ENCODE measurements at regions not wholly inside any gene's neighbourhood (a gene's known extent, or its start where the extent isn't known, plus 50 kb on each side); places are given as distances from the start of the nearest gene placed in this dataset.

GRCh38 chr6:22447249-22448196, 121.8 kb upstream of the HDGFL1 start:
- no peak overlapping the region for H3K4me3 ChIP-seq (ENCODE audit: control insufficient read depth in 2 of 3, extremely low read depth in 1 of 3, insufficient read depth in 2 of 3, low read depth in 1 of 3, low read length in 3 of 3)
- no peaks in the 10 kb centered on the region for H3K27me3 ChIP-seq (ENCODE audit: control insufficient read depth, extremely low read depth, insufficient read depth, low read length)
- no peak overlapping the region for H2AFZ ChIP-seq (ENCODE audit: control insufficient read depth, low read length)
- TF ChIP-seq EZH2 (IDR thresholded peaks at IDR 0.05; ENCODE audit: low read length): no peak
- TF ChIP-seq CTCF (optimal IDR thresholded peaks at IDR 0.05 in 1 of 3, IDR thresholded peaks at IDR 0.05 in 1 of 3, conservative IDR thresholded peaks at IDR 0.05 in 1 of 3; ENCODE audit: extremely low read depth in 1 of 3, insufficient read depth in 2 of 3, low read length in 3 of 3): no peak
- no peaks in the 10 kb centered on the region for H4K20me1 ChIP-seq (ENCODE audit: control insufficient read depth, extremely low read depth, insufficient read depth, low read length)
- H3K36me3 ChIP-seq (ENCODE audit: control insufficient read depth in 2 of 2, extremely low read depth in 1 of 2, insufficient read depth in 2 of 2, low read length in 2 of 2): no peaks in the 10 kb centered on the region
- dilution Hi-C loops (cut with MboI; ENCODE audit: extremely low pct_ligation_motif_present, low sequenced_read_pairs): no loop called here
- H3K4me2 ChIP-seq (ENCODE audit: control insufficient read depth, extremely low read depth, insufficient read depth, low read depth, low read length): no peak overlapping the region
- H3K27ac ChIP-seq (ENCODE audit: control insufficient read depth, insufficient read depth, low read length): no peak overlapping the region
- H3K9me1 ChIP-seq (ENCODE audit: control insufficient read depth, extremely low read depth, insufficient read depth, low read length): no peaks in the 10 kb centered on the region
- no peak overlapping the region for H3K9ac ChIP-seq (ENCODE audit: control insufficient read depth, extremely low read depth, insufficient read depth, low read length)
- no peaks in the 10 kb centered on the region for H3K9me3 ChIP-seq (ENCODE audit: control insufficient read depth, low read depth, low read length)
- FAIRE-seq (no peak), DNase-seq (ENCODE audit: low read depth, low spot score) (no peak)
- H3K79me2 ChIP-seq (ENCODE audit: control insufficient read depth, insufficient read depth, low read length): no peaks in the 10 kb centered on the region
- peaks cover 5% of the 10 kb centered on the region for H3K4me1 ChIP-seq (ENCODE audit: control insufficient read depth, extremely low read depth, insufficient read depth, low read length)

- H3K36me3 ChIP-seq (ENCODE audit: control insufficient read depth in 2 of 2, extremely low read depth in 1 of 2, insufficient read depth in 2 of 2, low read length in 2 of 2): no peaks in the 10 kb centered on the region
- no peaks in the 10 kb centered on the region for H3K79me2 ChIP-seq (ENCODE audit: control insufficient read depth, insufficient read depth, low read length)
- H3K9me3 ChIP-seq (ENCODE audit: control insufficient read depth, low read depth, low read length): no peaks in the 10 kb centered on the region
- FAIRE-seq (no peak), DNase-seq (ENCODE audit: low read depth, low spot score) (no peak)
- no peak overlapping the region for H3K27ac ChIP-seq (ENCODE audit: control insufficient read depth, insufficient read depth, low read length)
- no peak overlapping the region for H2AFZ ChIP-seq (ENCODE audit: control insufficient read depth, low read length)
- no peak for TF ChIP-seq CTCF (optimal IDR thresholded peaks at IDR 0.05 in 1 of 3, IDR thresholded peaks at IDR 0.05 in 1 of 3, conservative IDR thresholded peaks at IDR 0.05 in 1 of 3; ENCODE audit: extremely low read depth in 1 of 3, insufficient read depth in 2 of 3, low read length in 3 of 3)
- TF ChIP-seq EZH2 (IDR thresholded peaks at IDR 0.05; ENCODE audit: low read length): no peak
- no peaks in the 10 kb centered on the region for H4K20me1 ChIP-seq (ENCODE audit: control insufficient read depth, extremely low read depth, insufficient read depth, low read length)
- H3K27me3 ChIP-seq (ENCODE audit: control insufficient read depth, extremely low read depth, insufficient read depth, low read length): no peaks in the 10 kb centered on the region
- H3K4me2 ChIP-seq (ENCODE audit: control insufficient read depth, extremely low read depth, insufficient read depth, low read depth, low read length): no peak overlapping the region
- dilution Hi-C loops (cut with MboI; ENCODE audit: extremely low pct_ligation_motif_present, low sequenced_read_pairs): no loop called here
- no peak overlapping the region for H3K4me3 ChIP-seq (ENCODE audit: control insufficient read depth in 2 of 3, extremely low read depth in 1 of 3, insufficient read depth in 2 of 3, low read depth in 1 of 3, low read length in 3 of 3)
- H3K9ac ChIP-seq (ENCODE audit: control insufficient read depth, extremely low read depth, insufficient read depth, low read length): no peak overlapping the region
- no peaks in the 10 kb centered on the region for H3K4me1 ChIP-seq (ENCODE audit: control insufficient read depth, extremely low read depth, insufficient read depth, low read length)
- no peaks in the 10 kb centered on the region for H3K9me1 ChIP-seq (ENCODE audit: control insufficient read depth, extremely low read depth, insufficient read depth, low read length)
Observed at GRCh38 chr6:22448291-22448711, 121.1 kb upstream of the HDGFL1 start.
